HG03097 (cell line): ENCODE measurements at regions not wholly inside any gene's neighbourhood (a gene's known extent, or its start where the extent isn't known, plus 50 kb on each side); places are given as distances from the start of the nearest gene placed in this dataset.

ENCODE experiments used
- ATAC-seq: cut with Tn5 transposase; IDR thresholded peaks from one replicate; pipeline ENCODE4 v1.9.1; 2021; ENCODE audit not compliant: unreplicated experiment, low FRiP score

DNA sequence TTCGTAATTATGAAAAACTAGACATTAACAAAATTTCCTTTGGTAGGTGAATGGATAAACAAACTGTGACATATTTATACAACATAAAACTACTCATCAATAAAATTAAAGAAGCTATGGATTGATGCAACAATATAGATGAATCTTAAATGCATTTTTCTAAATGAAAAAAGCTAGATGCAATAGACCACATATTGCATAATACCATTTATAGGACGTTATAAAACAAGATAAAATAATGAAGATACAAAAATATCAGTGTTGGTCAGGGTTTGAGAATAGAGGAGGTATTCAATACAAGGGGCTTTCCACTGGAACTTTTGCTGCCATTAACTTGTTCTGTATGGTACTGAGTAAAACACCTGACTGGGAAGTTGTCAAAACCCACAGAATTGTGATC is 314.4 kb downstream of the GRB14 start:
- no peak for ATAC-seq

GRCh38 chr2:164302786-164303185 is 318.5 kb downstream of the GRB14 start:
- no peak for ATAC-seq

DNA sequence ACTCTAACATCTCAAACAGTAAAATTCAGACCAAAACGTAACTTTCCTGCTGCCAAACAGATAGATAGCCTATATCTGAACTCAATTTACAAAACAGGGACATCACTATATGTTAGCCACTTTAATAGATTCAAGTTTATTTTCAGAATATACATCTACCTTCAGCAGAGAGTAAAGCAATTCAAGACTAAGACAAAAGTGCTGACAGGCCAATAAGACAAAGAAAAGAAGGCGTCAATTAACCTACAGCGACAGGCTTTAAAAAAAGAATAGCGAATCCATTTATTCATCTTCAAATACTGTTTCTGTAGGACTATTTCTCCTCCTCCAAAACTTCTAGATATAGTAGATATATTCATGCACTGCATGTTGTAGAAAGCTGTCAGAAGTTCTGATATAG is 333.0 kb downstream of the GRB14 start:
- no peak for ATAC-seq

GRCh38 chr2:164287056-164287455 is 334.2 kb downstream of the GRB14 start:
- ATAC-seq = no peak

DNA sequence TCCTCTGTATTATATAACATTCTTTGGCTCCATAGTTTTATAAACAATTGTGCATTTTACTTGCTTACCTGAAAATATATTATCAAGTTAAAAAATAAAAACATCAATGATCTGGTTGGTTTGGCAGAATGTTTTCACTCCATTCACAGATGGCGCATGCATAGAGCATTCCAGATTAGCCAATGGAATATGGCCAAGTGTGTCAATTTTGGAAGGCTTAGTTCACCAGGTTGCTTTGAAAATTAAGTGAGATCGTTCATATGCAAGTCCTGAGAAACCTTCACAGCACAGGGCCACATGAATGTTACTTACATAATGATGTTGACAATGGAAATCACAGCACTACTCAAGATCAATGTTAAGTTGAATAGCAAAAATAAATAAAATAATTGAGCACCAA is 335.7 kb downstream of the GRB14 start:
- ATAC-seq = no peak

DNA sequence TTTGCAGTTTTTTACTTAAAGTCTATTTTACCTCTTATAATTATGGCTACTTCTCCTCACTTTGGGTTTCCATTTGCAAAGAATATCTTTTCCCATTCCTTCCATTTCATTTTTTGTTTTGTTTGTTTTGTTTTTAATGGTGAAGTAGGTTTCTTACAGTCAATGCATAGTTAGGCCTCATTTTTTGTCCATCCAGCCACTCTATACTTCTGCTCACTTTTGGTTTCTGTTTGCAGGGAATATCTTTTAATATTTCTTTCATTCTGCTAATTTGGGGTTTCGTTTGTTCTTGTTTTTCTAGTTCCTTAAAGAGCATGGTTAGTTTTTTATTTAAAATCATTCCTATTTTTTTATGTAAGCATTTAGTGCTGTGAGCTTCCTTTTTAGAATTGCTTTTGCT is 339.4 kb downstream of the GRB14 start:
- no peak for ATAC-seq

DNA sequence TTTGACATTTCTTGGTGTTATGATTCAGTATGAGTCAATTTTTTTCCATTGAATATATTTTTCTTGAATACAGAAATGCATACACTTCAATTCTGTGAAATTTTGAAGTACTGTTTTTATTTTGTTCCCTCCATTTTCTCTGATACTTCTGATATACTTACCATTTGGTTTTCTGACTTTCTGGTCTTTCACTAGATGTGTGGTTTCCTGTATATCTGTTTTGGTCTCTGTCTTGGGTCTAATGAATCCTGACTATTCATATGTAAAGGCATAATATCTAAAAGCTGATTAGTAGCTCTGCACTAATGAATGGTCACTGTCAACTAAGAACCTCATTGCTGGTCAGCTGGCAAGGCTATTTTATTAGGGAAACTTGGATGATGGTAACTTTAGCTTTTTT is 345.6 kb downstream of the GRB14 start:
- ATAC-seq = no peak

DNA sequence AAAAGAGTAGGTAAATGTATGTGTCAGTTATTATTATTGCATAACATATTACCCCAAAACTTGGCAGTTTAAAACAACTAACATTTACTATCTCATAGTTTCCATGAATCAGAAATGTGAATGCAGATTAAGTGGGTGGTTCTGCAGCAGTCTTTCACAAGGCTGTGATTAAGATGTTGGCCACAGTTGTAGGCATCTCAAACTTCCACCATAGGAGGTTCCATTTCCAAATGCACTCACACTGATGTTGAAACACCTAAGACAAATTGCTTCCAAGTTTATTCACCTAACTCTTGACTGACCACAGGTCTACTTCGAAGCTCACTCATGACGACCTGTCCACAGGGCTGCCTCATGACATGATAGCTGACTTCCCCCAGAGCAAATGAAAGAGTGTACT is 360.8 kb downstream of the GRB14 start:
- ATAC-seq = no peak

DNA sequence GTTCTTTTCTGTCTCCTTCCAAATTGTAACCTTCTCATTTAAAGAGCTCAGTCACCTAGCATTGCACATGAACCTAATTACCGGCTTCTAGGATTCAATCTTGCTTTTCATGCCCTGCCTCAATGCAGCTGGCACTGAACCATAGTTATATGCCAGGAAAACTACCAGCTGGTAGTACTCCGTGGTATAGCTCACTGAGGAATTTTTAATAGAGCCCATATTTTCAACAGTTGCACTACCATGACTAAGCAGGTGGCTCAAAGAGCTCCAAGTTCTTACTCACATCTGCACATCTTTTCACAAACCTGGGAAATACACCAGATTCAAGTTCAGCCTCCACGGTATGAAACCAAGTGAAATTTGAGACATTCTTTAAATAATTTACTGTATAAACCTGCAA is 363.5 kb downstream of the GRB14 start:
- ATAC-seq = no peak

DNA sequence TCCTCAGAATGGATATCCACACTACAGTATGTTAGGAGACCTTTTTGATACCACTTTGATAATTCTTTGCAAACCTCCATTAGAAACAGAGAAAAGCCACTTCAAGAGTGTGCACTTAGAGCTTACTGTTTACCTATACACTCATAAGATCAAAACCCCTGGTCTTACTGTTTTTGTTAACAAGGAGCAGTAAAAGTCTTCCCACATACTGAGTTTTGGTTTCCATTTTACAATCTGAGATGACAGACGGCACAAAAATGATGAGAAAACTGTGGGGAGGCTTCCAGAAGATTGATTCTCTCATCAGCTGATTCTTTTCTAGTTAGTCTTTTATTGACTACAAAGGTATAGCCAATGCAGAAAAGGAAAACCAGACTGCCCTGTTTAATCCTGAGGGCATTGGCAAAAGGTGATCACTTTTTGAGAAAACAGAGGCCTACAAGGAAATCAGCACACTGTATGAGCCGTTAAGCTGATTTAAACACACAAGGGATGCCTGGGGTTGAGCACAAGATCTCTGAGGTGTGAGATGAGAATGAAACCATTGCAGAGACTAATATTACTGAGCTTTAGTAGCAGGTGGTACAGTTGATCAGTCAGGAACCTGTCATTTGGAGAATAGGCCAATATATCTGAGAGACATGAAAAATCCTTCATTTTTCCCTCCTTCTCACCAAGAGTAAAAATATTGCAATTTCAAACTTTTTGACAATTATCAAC is 368.6 kb downstream of the GRB14 start:
- ATAC-seq = peak; percentile 76

DNA sequence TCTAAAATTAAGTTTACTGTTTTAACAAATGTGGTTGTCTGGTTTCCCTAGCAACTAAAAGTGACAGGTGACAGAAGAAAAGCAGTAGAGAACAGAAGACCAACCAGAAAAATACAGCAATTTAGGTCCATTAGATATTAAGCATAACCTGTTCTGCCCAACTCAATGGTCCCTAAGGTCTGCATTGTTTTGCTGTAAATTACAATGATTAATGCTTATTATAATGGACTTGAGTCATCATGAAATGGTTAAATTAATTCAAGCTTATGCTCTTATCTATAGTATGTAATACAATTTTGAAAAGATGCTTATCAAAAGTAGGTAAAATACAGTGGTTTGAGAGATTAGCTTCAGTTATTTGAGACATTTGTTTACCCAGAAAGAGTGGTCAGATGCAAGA is 378.0 kb downstream of the GRB14 start:
- ATAC-seq = no peak

DNA sequence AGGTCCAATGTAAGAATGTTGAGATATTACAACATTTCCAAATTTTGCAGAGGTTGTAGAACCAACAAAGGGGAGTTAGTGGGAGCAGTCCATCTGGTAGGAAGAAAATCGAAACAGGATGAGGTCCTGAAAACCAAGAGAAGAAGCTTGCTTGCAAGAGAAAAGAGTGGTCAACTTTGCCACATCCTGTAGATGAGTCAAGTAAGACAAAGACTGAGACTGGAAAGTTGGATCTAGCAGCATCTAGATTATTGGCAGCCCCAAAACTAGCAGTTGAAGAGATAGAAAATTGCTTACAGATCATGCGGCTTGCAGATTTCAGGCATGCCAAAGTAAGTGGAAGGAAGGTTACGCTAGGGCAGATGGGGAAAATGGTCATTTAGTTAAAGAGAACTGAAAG is 378.9 kb downstream of the GRB14 start:
- ATAC-seq = no peak

- no peak for ATAC-seq
Observed at GRCh38 chr2:164234074-164234473, 387.2 kb downstream of the GRB14 start.

GRCh38 chr2:164224007-164224406 is 397.3 kb downstream of the GRB14 start:
- no peak for ATAC-seq

GRCh38 chr2:164221473-164221872 is 399.8 kb downstream of the GRB14 start:
- ATAC-seq = no peak

DNA sequence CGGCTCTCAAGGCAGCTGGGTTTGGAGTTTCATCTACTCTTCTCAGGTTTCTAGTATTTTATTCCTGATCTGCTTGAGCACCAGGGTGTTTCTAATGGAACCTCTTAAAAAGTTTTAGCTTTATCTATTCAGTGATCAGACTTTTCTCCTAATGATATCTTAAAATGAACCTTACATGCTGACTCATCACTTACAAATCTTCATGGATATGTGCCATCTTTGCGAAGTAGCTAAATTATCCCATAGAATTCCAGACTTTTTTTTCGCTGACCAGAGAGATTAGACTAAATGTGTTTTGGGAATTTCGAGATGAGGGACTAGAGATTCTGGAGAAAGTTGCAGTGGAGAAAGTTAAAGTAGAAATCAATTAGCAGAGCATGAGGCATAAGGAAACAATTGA is 401.0 kb downstream of the GRB14 start:
- ATAC-seq = no peak

- no peak for ATAC-seq
Observed at GRCh38 chr2:164213916-164214315, 407.4 kb downstream of the GRB14 start.

GRCh38 chr2:164205347-164205746 is 415.9 kb downstream of the GRB14 start:
- no peak for ATAC-seq

DNA sequence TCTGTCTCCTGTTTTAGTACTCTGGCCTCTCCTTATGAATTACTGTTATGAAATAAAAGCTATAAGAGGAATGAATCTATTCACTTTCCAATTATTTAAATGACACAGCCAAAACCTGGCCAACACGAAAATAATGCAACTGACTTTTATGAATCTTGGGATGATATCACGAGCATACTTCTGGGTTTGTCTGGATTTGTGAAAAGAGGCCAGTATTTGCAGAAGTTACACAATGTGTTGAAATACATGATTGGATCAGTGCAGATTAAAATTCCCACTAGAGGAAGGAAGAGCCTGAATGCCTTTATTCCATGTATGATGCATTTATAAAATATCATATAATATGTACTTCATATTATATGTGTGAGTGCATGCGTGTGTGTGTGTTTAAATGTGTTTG is 418.2 kb downstream of the GRB14 start:
- no peak for ATAC-seq

GRCh38 chr2:164198256-164198655 is 423.0 kb downstream of the GRB14 start:
- ATAC-seq = no peak

GRCh38 chr2:164190700-164191099 is 430.6 kb downstream of the GRB14 start:
- ATAC-seq = no peak

GRCh38 chr2:164189851-164190250 is 431.4 kb downstream of the GRB14 start:
- no peak for ATAC-seq

- no peak for ATAC-seq
Observed at GRCh38 chr2:164187121-164187520, 434.2 kb downstream of the GRB14 start.
